ENCODE measurements at regions not wholly inside any gene's neighbourhood (a gene's known extent, or its start where the extent isn't known, plus 50 kb on each side); places are given as distances from the start of the nearest gene placed in this dataset.

GRCh38 chr16:35724551-35724950 is 2265.1 kb downstream of the TP53TG3F start:
- TF ChIP-seq CTCF (IDR thresholded peaks at IDR 0.05; ENCODE audit: low read depth, low read length) (no peak), EZH2phosphoT487 (IDR thresholded peaks at IDR 0.05; ENCODE audit: low read depth) (no peak)

Measured in OCI-LY3 (cell line).